ENCODE measurements at regions not wholly inside any gene's neighbourhood (a gene's known extent, or its start where the extent isn't known, plus 50 kb on each side); places are given as distances from the start of the nearest gene placed in this dataset.
"Not testable (repeated sequence)": the region's sequence is repeated elsewhere in the genome, so short reads cannot be mapped to it uniquely, and the experiment has no call there.

DNA sequence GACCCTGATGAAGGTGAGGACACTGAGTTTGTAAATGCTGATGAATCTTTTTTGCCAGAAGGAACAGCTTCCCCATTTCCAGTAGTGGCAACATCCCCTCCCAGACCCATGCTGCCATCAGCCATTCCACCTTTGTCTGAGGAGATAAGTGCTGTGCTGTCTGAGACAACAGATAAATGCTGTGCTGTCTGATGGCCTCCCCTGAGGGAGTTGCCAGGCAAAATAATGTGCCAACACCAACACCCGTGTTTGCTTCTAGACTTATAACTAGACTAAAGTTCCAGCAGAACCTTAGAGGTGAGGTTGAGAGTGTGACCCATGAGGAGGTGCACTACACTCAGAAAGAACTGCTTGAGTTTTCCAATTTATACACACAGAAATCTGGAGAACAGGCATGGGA is 349.5 kb downstream of the C12orf75 start:
- no peaks in the 10 kb centered on the region for H3K36me3 Mint-ChIP-seq (ENCODE audit: low read depth)
- no peaks in the 10 kb centered on the region for H3K9me3 Mint-ChIP-seq
- H3K27me3 Mint-ChIP-seq (ENCODE audit: low read depth, poor library complexity): no peaks in the 10 kb centered on the region
- no peak for DNase-seq
- H3K4me3 Mint-ChIP-seq: no peak overlapping the region
- H3K4me1 Mint-ChIP-seq: peaks cover 30% of the 10 kb centered on the region
- TF ChIP-seq, protein P1, sequence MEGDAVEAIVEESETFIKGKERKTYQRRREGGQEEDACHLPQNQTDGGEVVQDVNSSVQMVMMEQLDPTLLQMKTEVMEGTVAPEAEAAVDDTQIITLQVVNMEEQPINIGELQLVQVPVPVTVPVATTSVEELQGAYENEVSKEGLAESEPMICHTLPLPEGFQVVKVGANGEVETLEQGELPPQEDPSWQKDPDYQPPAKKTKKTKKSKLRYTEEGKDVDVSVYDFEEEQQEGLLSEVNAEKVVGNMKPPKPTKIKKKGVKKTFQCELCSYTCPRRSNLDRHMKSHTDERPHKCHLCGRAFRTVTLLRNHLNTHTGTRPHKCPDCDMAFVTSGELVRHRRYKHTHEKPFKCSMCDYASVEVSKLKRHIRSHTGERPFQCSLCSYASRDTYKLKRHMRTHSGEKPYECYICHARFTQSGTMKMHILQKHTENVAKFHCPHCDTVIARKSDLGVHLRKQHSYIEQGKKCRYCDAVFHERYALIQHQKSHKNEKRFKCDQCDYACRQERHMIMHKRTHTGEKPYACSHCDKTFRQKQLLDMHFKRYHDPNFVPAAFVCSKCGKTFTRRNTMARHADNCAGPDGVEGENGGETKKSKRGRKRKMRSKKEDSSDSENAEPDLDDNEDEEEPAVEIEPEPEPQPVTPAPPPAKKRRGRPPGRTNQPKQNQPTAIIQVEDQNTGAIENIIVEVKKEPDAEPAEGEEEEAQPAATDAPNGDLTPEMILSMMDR (IDR thresholded peaks at IDR 0.05): no peak
- H3K27ac Mint-ChIP-seq: peak overlapping the region; percentile 18

DNA sequence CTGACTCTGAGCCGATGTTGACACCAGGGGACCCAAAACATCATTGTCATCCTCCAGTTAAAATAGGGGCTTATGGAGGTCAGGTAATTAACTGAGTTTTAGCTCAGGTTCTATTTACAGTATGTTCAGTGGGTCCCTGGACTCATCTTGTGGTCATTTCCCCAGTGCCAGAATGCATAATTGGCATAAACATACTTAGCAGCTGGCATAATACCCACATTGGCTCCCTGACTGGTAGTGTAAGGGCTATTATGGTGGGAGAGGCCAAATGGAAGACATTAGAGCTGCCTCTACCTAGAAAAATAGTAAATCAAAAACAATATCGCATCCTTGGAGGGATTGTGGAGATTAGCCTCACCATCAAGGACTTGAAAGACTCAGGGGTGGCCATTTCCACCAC is 350.9 kb downstream of the C12orf75 start:
- Mint-ChIP-seq H3K27me3 (ENCODE audit: low read depth, poor library complexity) (no peaks in the 10 kb centered on the region), H3K36me3 (ENCODE audit: low read depth) (no peaks in the 10 kb centered on the region), H3K4me3 (no peak overlapping the region), H3K4me1 (peaks cover 18% of the 10 kb centered on the region), H3K9me3 (no peaks in the 10 kb centered on the region), H3K27ac (no peak overlapping the region)
- TF ChIP-seq, protein P1 (IDR thresholded peaks at IDR 0.05): no peak
- DNase-seq: no peak

DNA sequence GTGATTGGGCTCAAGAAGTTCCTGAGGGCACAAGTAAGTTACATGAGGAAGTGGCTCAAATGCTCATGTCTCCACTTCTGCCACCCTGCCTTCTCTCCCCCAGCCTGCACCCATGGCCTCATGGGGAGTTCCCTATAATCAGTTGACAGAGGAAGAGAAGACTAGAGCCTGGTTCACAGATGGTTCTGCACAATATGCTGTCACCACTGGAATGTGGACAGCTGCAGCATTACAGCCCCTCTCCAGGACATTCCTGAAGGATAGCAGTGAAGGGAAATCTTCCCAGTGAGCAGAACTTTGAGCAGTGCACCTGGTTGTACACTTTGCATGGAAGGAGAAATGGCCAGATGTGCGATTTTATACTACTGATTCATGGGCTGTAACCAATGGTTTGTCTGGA is 352.3 kb downstream of the C12orf75 start:
- not testable (repeated sequence) for H3K4me3 Mint-ChIP-seq; H3K27me3 Mint-ChIP-seq (ENCODE audit: low read depth, poor library complexity); H3K9me3 Mint-ChIP-seq; DNase-seq; H3K36me3 Mint-ChIP-seq (ENCODE audit: low read depth); H3K27ac Mint-ChIP-seq; H3K4me1 Mint-ChIP-seq

DNA sequence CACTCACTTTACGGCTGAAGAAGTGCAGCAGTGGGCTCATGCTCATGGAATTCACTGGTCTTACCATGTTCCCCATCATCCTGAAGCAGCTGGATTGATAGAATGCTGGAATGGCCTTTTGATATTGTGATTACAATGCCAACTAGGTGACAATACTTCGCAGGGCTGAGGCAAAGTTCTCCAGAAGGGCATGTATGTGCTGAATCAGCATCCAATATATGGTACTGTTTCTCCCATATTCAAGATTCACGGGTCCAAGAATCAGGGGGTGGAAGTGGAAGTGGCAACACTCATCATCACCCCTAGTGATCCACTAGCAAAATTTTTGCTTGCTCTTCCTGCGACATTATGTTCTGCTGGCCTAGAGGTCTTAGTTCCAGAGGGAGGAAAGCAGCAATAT is 353.3 kb downstream of the C12orf75 start:
- not testable (repeated sequence) for DNase-seq; H3K4me1 Mint-ChIP-seq; H3K4me3 Mint-ChIP-seq; H3K36me3 Mint-ChIP-seq (ENCODE audit: low read depth); H3K27me3 Mint-ChIP-seq (ENCODE audit: low read depth, poor library complexity); H3K27ac Mint-ChIP-seq; H3K9me3 Mint-ChIP-seq

DNA sequence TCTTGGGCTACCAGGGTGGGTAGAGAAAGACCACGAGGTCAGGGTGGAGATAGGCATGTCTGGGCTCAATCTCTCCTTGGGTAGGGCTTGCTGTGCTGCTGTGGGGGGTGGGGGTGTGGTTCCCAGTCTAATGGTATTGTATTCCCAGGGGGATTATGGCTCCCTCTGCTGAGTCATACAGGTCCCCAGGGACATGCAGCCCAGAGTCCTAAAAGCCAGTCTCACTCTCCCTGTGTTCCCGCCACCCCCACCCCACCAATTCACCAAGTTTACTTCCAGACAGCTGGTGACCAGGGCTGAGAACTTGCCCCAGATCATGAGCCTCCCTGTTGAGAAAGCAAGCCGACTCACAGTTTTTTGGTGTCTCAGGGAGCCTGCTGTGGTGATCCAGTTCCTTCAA is 367.6 kb downstream of the C12orf75 start:
- peaks cover 60% of the 10 kb centered on the region for H3K9me3 Mint-ChIP-seq
- peaks cover 7% of the 10 kb centered on the region for H3K27me3 Mint-ChIP-seq (ENCODE audit: low read depth, poor library complexity)
- no peak overlapping the region for H3K27ac Mint-ChIP-seq
- H3K36me3 Mint-ChIP-seq (ENCODE audit: low read depth): peaks cover 33% of the 10 kb centered on the region
- TF ChIP-seq, protein P1 (IDR thresholded peaks at IDR 0.05): no peak
- H3K4me3 Mint-ChIP-seq: no peak overlapping the region
- no peak for DNase-seq
- H3K4me1 Mint-ChIP-seq: peaks cover 9% of the 10 kb centered on the region

DNA sequence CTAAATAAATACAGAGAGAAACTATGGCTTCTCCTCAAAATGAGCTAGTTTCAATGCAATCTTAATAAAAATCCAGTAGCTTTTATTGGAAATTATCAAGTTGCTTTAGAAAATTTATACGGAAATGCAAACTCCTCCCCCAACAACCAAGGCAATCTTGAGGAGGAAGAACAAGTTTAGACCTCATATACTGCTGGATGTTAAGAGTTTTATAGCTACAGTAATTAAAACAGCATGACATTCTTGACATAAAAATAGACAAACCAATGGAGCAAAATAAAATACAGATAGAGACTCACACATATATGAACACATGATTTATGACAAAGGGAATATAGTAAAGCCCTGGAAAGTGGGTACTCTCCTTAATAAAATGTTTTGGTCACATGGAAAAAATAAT is 368.7 kb downstream of the C12orf75 start:
- peaks cover 19% of the 10 kb centered on the region for H3K4me1 Mint-ChIP-seq
- peaks cover 58% of the 10 kb centered on the region for H3K9me3 Mint-ChIP-seq
- H3K27me3 Mint-ChIP-seq (ENCODE audit: low read depth, poor library complexity): peaks cover 10% of the 10 kb centered on the region
- no peak overlapping the region for H3K4me3 Mint-ChIP-seq
- H3K27ac Mint-ChIP-seq: no peak overlapping the region
- TF ChIP-seq, protein P1 (IDR thresholded peaks at IDR 0.05): no peak
- no peak for DNase-seq
- peaks cover 32% of the 10 kb centered on the region for H3K36me3 Mint-ChIP-seq (ENCODE audit: low read depth)

DNA sequence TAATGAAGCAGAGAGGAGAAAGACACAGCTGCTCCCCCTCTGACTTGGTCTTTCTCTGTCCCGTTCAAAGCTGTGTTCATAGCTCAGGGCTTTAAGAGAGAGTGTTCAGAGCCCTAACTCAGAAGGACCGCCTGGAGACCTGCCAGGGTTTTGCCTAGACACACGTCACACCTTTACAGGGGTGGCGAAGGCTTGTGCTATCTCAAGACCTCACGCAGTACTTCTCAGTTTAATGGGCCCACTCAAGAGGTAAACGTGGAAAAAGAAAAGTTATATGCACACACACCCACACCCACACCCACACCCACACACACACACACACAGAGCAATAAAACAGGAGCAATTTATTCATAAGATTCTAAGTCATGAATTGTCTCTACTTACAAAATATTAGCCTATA is 374.3 kb downstream of the C12orf75 start:
- H3K4me3 Mint-ChIP-seq: peak overlapping the region; percentile 44
- no peak for DNase-seq
- H3K36me3 Mint-ChIP-seq (ENCODE audit: low read depth): peaks cover 2% of the 10 kb centered on the region
- H3K4me1 Mint-ChIP-seq: peaks cover 58% of the 10 kb centered on the region
- peaks cover 11% of the 10 kb centered on the region for H3K9me3 Mint-ChIP-seq
- H3K27ac Mint-ChIP-seq: no peak overlapping the region
- H3K27me3 Mint-ChIP-seq (ENCODE audit: low read depth, poor library complexity): peaks cover 10% of the 10 kb centered on the region
- TF ChIP-seq, protein P1 (IDR thresholded peaks at IDR 0.05): no peak
